ENCODE measurements at regions not wholly inside any gene's neighbourhood (a gene's known extent, or its start where the extent isn't known, plus 50 kb on each side); places are given as distances from the start of the nearest gene placed in this dataset.
"Not testable (repeated sequence)": the region's sequence is repeated elsewhere in the genome, so short reads cannot be mapped to it uniquely, and the experiment has no call there.

DNA sequence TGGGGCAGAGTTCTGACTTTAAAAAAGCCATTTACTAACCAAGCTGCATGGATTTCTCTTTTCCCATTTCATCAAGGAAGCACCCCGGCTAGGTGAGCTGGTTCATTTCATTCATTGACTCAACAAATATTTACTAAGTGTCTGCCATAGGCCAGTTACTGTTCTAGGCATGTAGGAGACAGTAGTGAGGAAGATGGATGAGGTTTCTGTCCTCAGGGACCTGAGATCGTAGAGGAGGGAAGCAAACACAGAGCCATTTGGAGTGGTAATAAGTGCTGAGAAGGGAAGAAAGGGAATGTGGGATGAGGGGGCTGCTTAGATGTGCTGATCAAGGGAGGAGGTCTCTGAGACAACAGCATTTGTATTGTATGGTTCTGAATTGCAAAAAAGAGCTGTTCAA is 120.4 kb downstream of the C9orf152 start:
- Histone ChIP-seq H3K36me3 (ENCODE audit: control insufficient read depth, insufficient read depth, low read length) (no peaks in the 10 kb centered on the region), H3K27me3 (ENCODE audit: control insufficient read depth, insufficient read depth, low read length) (no peaks in the 10 kb centered on the region), H3K9ac (ENCODE audit: low read length) (no peak overlapping the region), H3K9me3 (ENCODE audit: control insufficient read depth, low read length) (no peaks in the 10 kb centered on the region), H3K4me3 (ENCODE audit: low read length) (no peak overlapping the region), H3K4me1 (ENCODE audit: control insufficient read depth, insufficient read depth, low read length) (no peaks in the 10 kb centered on the region)

GRCh38 chr9:110088099-110088498 is 119.9 kb downstream of the C9orf152 start:
- H3K4me3 ChIP-seq (ENCODE audit: low read length) = no peak overlapping the region
- no peaks in the 10 kb centered on the region for H3K27me3 ChIP-seq (ENCODE audit: control insufficient read depth, insufficient read depth, low read length)
- no peak overlapping the region for H3K9ac ChIP-seq (ENCODE audit: low read length)
- no peaks in the 10 kb centered on the region for H3K9me3 ChIP-seq (ENCODE audit: control insufficient read depth, low read length)
- H3K4me1 ChIP-seq (ENCODE audit: control insufficient read depth, insufficient read depth, low read length) = no peaks in the 10 kb centered on the region
- H3K36me3 ChIP-seq (ENCODE audit: control insufficient read depth, insufficient read depth, low read length) = no peaks in the 10 kb centered on the region

- Histone ChIP-seq H3K4me3 (ENCODE audit: low read length) (no peak overlapping the region), H3K36me3 (ENCODE audit: control insufficient read depth, insufficient read depth, low read length) (no peaks in the 10 kb centered on the region), H3K9me3 (ENCODE audit: control insufficient read depth, low read length) (no peaks in the 10 kb centered on the region), H3K4me1 (ENCODE audit: control insufficient read depth, insufficient read depth, low read length) (no peaks in the 10 kb centered on the region), H3K27me3 (ENCODE audit: control insufficient read depth, insufficient read depth, low read length) (no peaks in the 10 kb centered on the region), H3K9ac (ENCODE audit: low read length) (no peak overlapping the region)
Observed at GRCh38 chr9:110089681-110090370, 118.1 kb downstream of the C9orf152 start.

- H3K9me3 ChIP-seq (ENCODE audit: control insufficient read depth, low read length) = no peaks in the 10 kb centered on the region
- no peaks in the 10 kb centered on the region for H3K27me3 ChIP-seq (ENCODE audit: control insufficient read depth, insufficient read depth, low read length)
- no peaks in the 10 kb centered on the region for H3K36me3 ChIP-seq (ENCODE audit: control insufficient read depth, insufficient read depth, low read length)
- H3K4me1 ChIP-seq (ENCODE audit: control insufficient read depth, insufficient read depth, low read length) = no peaks in the 10 kb centered on the region
- H3K4me3 ChIP-seq (ENCODE audit: low read length) = no peak overlapping the region
- no peak overlapping the region for H3K9ac ChIP-seq (ENCODE audit: low read length)
Observed at GRCh38 chr9:110092792-110093191, 115.2 kb downstream of the C9orf152 start.

- Histone ChIP-seq H3K36me3 (ENCODE audit: control insufficient read depth, insufficient read depth, low read length) (no peaks in the 10 kb centered on the region), H3K4me1 (ENCODE audit: control insufficient read depth, insufficient read depth, low read length) (no peaks in the 10 kb centered on the region), H3K4me3 (ENCODE audit: low read length) (no peak overlapping the region)
Observed at GRCh38 chr9:110093417-110093816, 114.5 kb downstream of the C9orf152 start.

DNA sequence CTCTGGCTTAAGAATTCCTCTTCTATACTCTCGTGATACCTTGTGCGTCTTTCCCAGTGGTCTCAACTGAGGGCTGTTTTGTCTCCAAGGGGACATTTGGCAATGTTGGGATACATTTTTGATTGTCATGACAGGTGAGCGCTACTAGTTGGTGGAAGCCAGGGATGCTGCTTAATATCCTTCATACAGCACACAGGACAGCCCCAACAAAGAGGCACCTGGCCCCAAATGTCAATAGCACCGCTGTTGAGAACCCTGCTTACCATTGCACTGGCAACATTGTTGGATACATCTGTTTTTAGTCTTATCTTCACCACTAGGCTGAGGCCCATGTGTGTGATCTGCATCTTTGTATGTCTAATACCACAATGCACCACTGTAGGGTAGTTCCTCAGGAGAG is 114.1 kb downstream of the C9orf152 start:
- no peaks in the 10 kb centered on the region for H3K36me3 ChIP-seq (ENCODE audit: control insufficient read depth, insufficient read depth, low read length)
- no peak overlapping the region for H3K9ac ChIP-seq (ENCODE audit: low read length)
- H3K4me3 ChIP-seq (ENCODE audit: low read length) = no peak overlapping the region
- H3K9me3 ChIP-seq (ENCODE audit: control insufficient read depth, low read length) = no peaks in the 10 kb centered on the region
- no peaks in the 10 kb centered on the region for H3K4me1 ChIP-seq (ENCODE audit: control insufficient read depth, insufficient read depth, low read length)
- no peaks in the 10 kb centered on the region for H3K27me3 ChIP-seq (ENCODE audit: control insufficient read depth, insufficient read depth, low read length)

More at GRCh38 chr9:110093417-110093816, 114.5 kb downstream of the C9orf152 start:
- Histone ChIP-seq H3K9me3 (ENCODE audit: control insufficient read depth, low read length) (no peaks in the 10 kb centered on the region), H3K27me3 (ENCODE audit: control insufficient read depth, insufficient read depth, low read length) (no peaks in the 10 kb centered on the region), H3K9ac (ENCODE audit: low read length) (no peak overlapping the region)

GRCh38 chr9:110095161-110095595 is 112.8 kb downstream of the C9orf152 start:
- Histone ChIP-seq H3K4me1 (ENCODE audit: control insufficient read depth, insufficient read depth, low read length) (no peaks in the 10 kb centered on the region), H3K9ac (ENCODE audit: low read length) (no peak overlapping the region), H3K4me3 (ENCODE audit: low read length) (no peak overlapping the region), H3K36me3 (ENCODE audit: control insufficient read depth, insufficient read depth, low read length) (no peaks in the 10 kb centered on the region), H3K9me3 (ENCODE audit: control insufficient read depth, low read length) (no peaks in the 10 kb centered on the region), H3K27me3 (ENCODE audit: control insufficient read depth, insufficient read depth, low read length) (no peaks in the 10 kb centered on the region)

GRCh38 chr9:110095776-110096175 is 112.2 kb downstream of the C9orf152 start:
- Histone ChIP-seq H3K9ac (ENCODE audit: low read length) (no peak overlapping the region), H3K36me3 (ENCODE audit: control insufficient read depth, insufficient read depth, low read length) (no peaks in the 10 kb centered on the region), H3K4me3 (ENCODE audit: low read length) (no peak overlapping the region), H3K4me1 (ENCODE audit: control insufficient read depth, insufficient read depth, low read length) (no peaks in the 10 kb centered on the region), H3K27me3 (ENCODE audit: control insufficient read depth, insufficient read depth, low read length) (no peaks in the 10 kb centered on the region), H3K9me3 (ENCODE audit: control insufficient read depth, low read length) (no peaks in the 10 kb centered on the region)

GRCh38 chr9:110096674-110097073 is 111.3 kb downstream of the C9orf152 start:
- H3K27me3 ChIP-seq (ENCODE audit: control insufficient read depth, insufficient read depth, low read length); H3K4me3 ChIP-seq (ENCODE audit: low read length); H3K4me1 ChIP-seq (ENCODE audit: control insufficient read depth, insufficient read depth, low read length); H3K36me3 ChIP-seq (ENCODE audit: control insufficient read depth, insufficient read depth, low read length); H3K9me3 ChIP-seq (ENCODE audit: control insufficient read depth, low read length); H3K9ac ChIP-seq (ENCODE audit: low read length): not testable (repeated sequence)

- Histone ChIP-seq H3K36me3 (ENCODE audit: control insufficient read depth, insufficient read depth, low read length) (no peaks in the 10 kb centered on the region), H3K9me3 (ENCODE audit: control insufficient read depth, low read length) (no peaks in the 10 kb centered on the region), H3K4me3 (ENCODE audit: low read length) (no peak overlapping the region), H3K27me3 (ENCODE audit: control insufficient read depth, insufficient read depth, low read length) (no peaks in the 10 kb centered on the region), H3K4me1 (ENCODE audit: control insufficient read depth, insufficient read depth, low read length) (no peaks in the 10 kb centered on the region), H3K9ac (ENCODE audit: low read length) (no peak overlapping the region)
Observed at GRCh38 chr9:110099236-110100095, 108.5 kb downstream of the C9orf152 start.

GRCh38 chr9:110101531-110102161 is 106.3 kb downstream of the C9orf152 start:
- Histone ChIP-seq H3K9ac (ENCODE audit: low read length) (no peak overlapping the region), H3K4me3 (ENCODE audit: low read length) (no peak overlapping the region), H3K9me3 (ENCODE audit: control insufficient read depth, low read length) (no peaks in the 10 kb centered on the region), H3K36me3 (ENCODE audit: control insufficient read depth, insufficient read depth, low read length) (no peaks in the 10 kb centered on the region), H3K4me1 (ENCODE audit: control insufficient read depth, insufficient read depth, low read length) (no peaks in the 10 kb centered on the region), H3K27me3 (ENCODE audit: control insufficient read depth, insufficient read depth, low read length) (no peaks in the 10 kb centered on the region)

DNA sequence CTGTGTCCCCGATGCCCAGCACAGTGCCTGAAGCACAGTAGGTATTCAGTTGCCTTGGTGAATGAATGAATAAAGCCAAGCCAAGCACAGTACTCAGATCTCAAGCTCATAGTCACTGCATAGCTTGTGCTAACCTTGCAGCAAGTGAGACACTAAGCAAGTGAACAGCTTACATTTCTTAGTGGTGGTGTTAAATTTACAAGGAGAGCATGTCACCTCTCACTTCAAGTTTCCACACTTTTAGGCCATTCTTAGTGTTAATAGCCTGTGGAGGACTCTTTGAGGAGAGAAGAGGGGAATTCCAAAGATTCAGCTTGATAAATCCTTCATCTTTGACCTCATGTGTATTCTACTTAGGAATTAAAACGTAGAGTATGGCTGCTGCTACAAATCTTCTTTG is 104.7 kb downstream of the C9orf152 start:
- Histone ChIP-seq H3K4me1 (ENCODE audit: control insufficient read depth, insufficient read depth, low read length) (no peaks in the 10 kb centered on the region), H3K36me3 (ENCODE audit: control insufficient read depth, insufficient read depth, low read length) (no peaks in the 10 kb centered on the region), H3K9me3 (ENCODE audit: control insufficient read depth, low read length) (no peaks in the 10 kb centered on the region), H3K9ac (ENCODE audit: low read length) (no peak overlapping the region), H3K4me3 (ENCODE audit: low read length) (no peak overlapping the region), H3K27me3 (ENCODE audit: control insufficient read depth, insufficient read depth, low read length) (no peaks in the 10 kb centered on the region)
